ENCODE measurements at regions not wholly inside any gene's neighbourhood (a gene's known extent, or its start where the extent isn't known, plus 50 kb on each side); places are given as distances from the start of the nearest gene placed in this dataset.

GRCh38 chr15:73807865-73808264 is 54.7 kb upstream of the INSYN1 start:
- TF ChIP-seq FOSL2 (IDR thresholded peaks at IDR 0.05; ENCODE audit: borderline replicate concordance, low read depth): no peak
- TF ChIP-seq CTCF (IDR thresholded peaks at IDR 0.05): no peak
- TF ChIP-seq YY1 (IDR thresholded peaks at IDR 0.05; ENCODE audit: low read depth): no peak
- TF ChIP-seq TAF1 (IDR thresholded peaks at IDR 0.05; ENCODE audit: borderline replicate concordance, low read depth, low read length): no peak
- no peak for TF ChIP-seq SMC3 (IDR thresholded peaks at IDR 0.05; ENCODE audit: low read depth, low read length)
- no peak for TF ChIP-seq CHD2 (IDR thresholded peaks at IDR 0.05; ENCODE audit: low read length, partially characterized antibody)
- TF ChIP-seq SIN3A (IDR thresholded peaks at IDR 0.05; ENCODE audit: borderline replicate concordance, low read depth, low read length): no peak
- TF ChIP-seq POLR2AphosphoS5 (IDR thresholded peaks at IDR 0.05; ENCODE audit: low read depth, low read length): no peak
- no peak for TF ChIP-seq EZH2phosphoT487 (IDR thresholded peaks at IDR 0.05; ENCODE audit: borderline replicate concordance, low read depth)
- TF ChIP-seq, protein P1, sequence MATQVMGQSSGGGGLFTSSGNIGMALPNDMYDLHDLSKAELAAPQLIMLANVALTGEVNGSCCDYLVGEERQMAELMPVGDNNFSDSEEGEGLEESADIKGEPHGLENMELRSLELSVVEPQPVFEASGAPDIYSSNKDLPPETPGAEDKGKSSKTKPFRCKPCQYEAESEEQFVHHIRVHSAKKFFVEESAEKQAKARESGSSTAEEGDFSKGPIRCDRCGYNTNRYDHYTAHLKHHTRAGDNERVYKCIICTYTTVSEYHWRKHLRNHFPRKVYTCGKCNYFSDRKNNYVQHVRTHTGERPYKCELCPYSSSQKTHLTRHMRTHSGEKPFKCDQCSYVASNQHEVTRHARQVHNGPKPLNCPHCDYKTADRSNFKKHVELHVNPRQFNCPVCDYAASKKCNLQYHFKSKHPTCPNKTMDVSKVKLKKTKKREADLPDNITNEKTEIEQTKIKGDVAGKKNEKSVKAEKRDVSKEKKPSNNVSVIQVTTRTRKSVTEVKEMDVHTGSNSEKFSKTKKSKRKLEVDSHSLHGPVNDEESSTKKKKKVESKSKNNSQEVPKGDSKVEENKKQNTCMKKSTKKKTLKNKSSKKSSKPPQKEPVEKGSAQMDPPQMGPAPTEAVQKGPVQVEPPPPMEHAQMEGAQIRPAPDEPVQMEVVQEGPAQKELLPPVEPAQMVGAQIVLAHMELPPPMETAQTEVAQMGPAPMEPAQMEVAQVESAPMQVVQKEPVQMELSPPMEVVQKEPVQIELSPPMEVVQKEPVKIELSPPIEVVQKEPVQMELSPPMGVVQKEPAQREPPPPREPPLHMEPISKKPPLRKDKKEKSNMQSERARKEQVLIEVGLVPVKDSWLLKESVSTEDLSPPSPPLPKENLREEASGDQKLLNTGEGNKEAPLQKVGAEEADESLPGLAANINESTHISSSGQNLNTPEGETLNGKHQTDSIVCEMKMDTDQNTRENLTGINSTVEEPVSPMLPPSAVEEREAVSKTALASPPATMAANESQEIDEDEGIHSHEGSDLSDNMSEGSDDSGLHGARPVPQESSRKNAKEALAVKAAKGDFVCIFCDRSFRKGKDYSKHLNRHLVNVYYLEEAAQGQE (IDR thresholded peaks at IDR 0.05; ENCODE audit: low read depth, low read length): no peak
- TF ChIP-seq RFX5 (IDR thresholded peaks at IDR 0.05; ENCODE audit: low read length): no peak

All from SK-N-SH (cell line).